ENCODE measurements at regions not wholly inside any gene's neighbourhood (a gene's known extent, or its start where the extent isn't known, plus 50 kb on each side); places are given as distances from the start of the nearest gene placed in this dataset.

DNA sequence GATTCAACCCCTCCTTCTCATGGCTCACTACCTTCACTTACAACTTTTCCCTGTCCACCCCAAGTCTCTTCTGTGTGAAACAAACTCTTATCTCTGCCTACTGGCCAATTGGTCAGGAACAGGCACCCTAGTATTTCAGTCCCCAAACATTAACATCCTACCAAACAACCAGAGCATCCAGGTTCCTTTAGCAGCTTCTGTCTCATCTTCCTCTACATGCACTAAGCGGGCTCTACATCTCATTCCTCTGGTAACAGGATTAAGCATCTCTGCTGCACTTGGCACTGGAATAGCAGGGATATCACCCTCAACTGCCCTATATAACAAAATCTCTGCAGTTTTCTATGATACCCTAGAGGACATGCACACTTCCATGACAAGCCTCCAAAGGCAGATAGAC is 116.2 kb downstream of the JRKL start:
- CTCF ChIA-PET (ENCODE audit: low intra/inter-chr PET ratio), result interaction anchor here (0.7 kb wide), 1 partner anchor 1569 kb away, joined by 3 read pairs; no protein-coding TSS in a partner anchor
- WGBS (ENCODE audit: insufficient coverage, low coverage, missing lambda C conversion rate), result 8% methylated on average over 1 of the region's 1 CpG
- no peaks in the 10 kb centered on the region for H3K36me3 ChIP-seq (ENCODE audit: control insufficient read depth, insufficient read depth, low read length)
- intact Hi-C loops (cut with micrococcal nuclease) (loop anchor here (2.0 kb wide), 1 partner anchor 19 kb away; no protein-coding TSS in a partner anchor), in situ Hi-C loops (cut with MboI) (no loop called here)
- H3K27ac ChIP-seq (ENCODE audit: extremely low read depth, low read depth, low read length), result peak overlapping the region; percentile 93
- peak overlapping the region in 1 of 2 experiments; percentile 70; a peak in 3 of 4 replicates for H3K9ac ChIP-seq (ENCODE audit: insufficient read depth in 1 of 2, low read depth in 2 of 2, low read length in 2 of 2)
- DNase-seq (ENCODE audit: extremely low read depth in 1 of 4, low spot score in 3 of 4), result no peak
- no peak for FAIRE-seq
- no peaks in the 10 kb centered on the region for H3K9me1 ChIP-seq (ENCODE audit: control insufficient read depth, insufficient read depth, low read length)
- H3K27me3 ChIP-seq (ENCODE audit: control insufficient read depth in 2 of 2, insufficient read depth in 2 of 2, low read length in 2 of 2), result no peaks in the 10 kb centered on the region
- ATAC-seq, result peak; percentile 5
- H4K20me1 ChIP-seq (replicated peaks; ENCODE audit: control insufficient read depth, insufficient read depth, low read length), result no peaks in the 10 kb centered on the region
- peaks cover 57% of the 10 kb centered on the region for H3K79me2 ChIP-seq (ENCODE audit: control insufficient read depth, insufficient read depth, low read length)
- H3K9me3 ChIP-seq (replicated peaks; ENCODE audit: control insufficient read depth, insufficient read depth, low read depth, low read length), result no peaks in the 10 kb centered on the region
- H3K4me3 ChIP-seq, result peak overlapping the region; percentile 24
- H2AFZ ChIP-seq (ENCODE audit: low read depth, low read length), result peak overlapping the region; percentile 34; the same call in 1 of the 2 replicates
- H3K4me1 ChIP-seq (replicated peaks in 1 of 2; ENCODE audit: control insufficient read depth in 2 of 2, insufficient read depth in 2 of 2, low read length in 2 of 2), result peaks cover 10 to 31% of the 10 kb centered on the region in 2 experiments; a peak in 4 of 5 replicates
- POLR2A ChIA-PET, result no interaction called here
- no TSS peak for BruUV-seq (replicated peaks)
- H3K4me2 ChIP-seq (ENCODE audit: insufficient read depth, low read length), result peak overlapping the region; percentile 63
- TF ChIP-seq ZNF23 (CRISPR knock-in tag; IDR thresholded peaks at IDR 0.05) (no peak), HLTF (IDR thresholded peaks at IDR 0.05) (no peak), CTBP1 (IDR thresholded peaks at IDR 0.05; ENCODE audit: borderline replicate concordance) (0 out of 2 replicates have a peak, but pooled peaks have one; percentile 26), ZNF239 (CRISPR knock-in tag; IDR thresholded peaks at IDR 0.05) (no peak), AFF1 (IDR thresholded peaks at IDR 0.05; ENCODE audit: low read depth in 1 of 2, partially characterized antibody in 2 of 2) (no peak), ZNF253 (CRISPR knock-in tag; conservative IDR thresholded peaks at IDR 0.05) (no peak), HDAC1 (IDR thresholded peaks at IDR 0.05) (peak in 1 of 2 experiments; percentile 56; a peak in 1 of 4 replicates), EHMT2 (IDR thresholded peaks at IDR 0.05) (0 out of 2 replicates have a peak, but pooled peaks have one; percentile 16), ZBTB11 (CRISPR knock-in tag; IDR thresholded peaks at IDR 0.05) (peak in 1 of 3 experiments; percentile 59; a peak in 1 of 6 replicates), MAZ (CRISPR knock-in tag; conservative IDR thresholded peaks at IDR 0.05 in 1 of 2, IDR thresholded peaks at IDR 0.05 in 1 of 2) (0 out of 4 replicates have a peak, but pooled peaks of 1 of the 2 experiments have one; percentile 14)
- TF ChIP-seq, protein P1, sequence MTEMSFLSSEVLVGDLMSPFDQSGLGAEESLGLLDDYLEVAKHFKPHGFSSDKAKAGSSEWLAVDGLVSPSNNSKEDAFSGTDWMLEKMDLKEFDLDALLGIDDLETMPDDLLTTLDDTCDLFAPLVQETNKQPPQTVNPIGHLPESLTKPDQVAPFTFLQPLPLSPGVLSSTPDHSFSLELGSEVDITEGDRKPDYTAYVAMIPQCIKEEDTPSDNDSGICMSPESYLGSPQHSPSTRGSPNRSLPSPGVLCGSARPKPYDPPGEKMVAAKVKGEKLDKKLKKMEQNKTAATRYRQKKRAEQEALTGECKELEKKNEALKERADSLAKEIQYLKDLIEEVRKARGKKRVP (CRISPR knock-in tag; IDR thresholded peaks at IDR 0.05), result no peak
- TF ChIP-seq, protein P2, sequence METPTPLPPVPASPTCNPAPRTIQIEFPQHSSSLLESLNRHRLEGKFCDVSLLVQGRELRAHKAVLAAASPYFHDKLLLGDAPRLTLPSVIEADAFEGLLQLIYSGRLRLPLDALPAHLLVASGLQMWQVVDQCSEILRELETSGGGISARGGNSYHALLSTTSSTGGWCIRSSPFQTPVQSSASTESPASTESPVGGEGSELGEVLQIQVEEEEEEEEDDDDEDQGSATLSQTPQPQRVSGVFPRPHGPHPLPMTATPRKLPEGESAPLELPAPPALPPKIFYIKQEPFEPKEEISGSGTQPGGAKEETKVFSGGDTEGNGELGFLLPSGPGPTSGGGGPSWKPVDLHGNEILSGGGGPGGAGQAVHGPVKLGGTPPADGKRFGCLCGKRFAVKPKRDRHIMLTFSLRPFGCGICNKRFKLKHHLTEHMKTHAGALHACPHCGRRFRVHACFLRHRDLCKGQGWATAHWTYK (CRISPR knock-in tag; IDR thresholded peaks at IDR 0.05), result 0 out of 2 replicates have a peak, but pooled peaks have one; percentile 20

Data from K562 (cell line).